NCI-H748 (cell line): ENCODE measurements at regions not wholly inside any gene's neighbourhood (a gene's known extent, or its start where the extent isn't known, plus 50 kb on each side); places are given as distances from the start of the nearest gene placed in this dataset.

ENCODE experiments used
- DNase-seq: peaks from one replicate; lab custom pipeline; 2025; ENCODE audit not compliant: unreplicated experiment; lab: John Stamatoyannopoulos, UW

DNA sequence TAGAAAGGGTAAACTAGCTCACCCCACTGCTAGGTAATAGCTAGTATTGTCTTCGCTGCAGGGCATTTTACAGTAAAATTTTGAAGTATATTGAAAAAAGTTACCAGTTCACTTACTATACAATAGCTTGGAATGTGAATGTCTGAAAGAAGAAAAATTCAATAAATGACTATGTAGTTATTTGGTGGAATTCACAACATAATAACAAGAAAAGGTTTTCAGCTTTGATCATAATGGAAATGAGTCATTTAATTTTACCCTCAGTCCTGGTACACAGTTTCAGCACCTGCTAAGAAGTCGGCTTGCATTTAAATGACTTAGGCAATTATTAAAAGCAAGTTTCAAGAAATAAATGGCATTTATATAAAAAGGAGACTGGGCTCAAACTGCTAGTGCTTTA is 90.4 kb downstream of the NUP35 start:
- no peak for DNase-seq

DNA sequence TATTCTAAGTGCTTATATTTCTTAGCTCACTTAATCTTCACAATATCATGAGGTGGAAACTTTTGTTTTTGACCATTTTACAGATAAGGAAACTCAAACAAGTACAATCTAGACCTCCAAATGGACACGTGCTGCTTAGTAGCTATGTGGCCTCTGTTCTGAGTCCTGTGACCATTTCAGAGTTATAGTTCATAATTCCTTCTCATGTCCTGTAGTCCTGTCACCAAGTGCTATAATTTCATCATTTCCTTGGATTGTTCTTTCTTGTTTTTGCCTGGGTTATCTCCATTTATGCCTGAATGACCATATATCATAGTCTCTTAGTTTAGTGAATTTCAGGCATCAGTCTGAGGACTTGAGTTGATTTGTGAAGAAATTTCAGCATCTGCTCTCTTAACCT is 91.7 kb downstream of the NUP35 start:
- DNase-seq = no peak

DNA sequence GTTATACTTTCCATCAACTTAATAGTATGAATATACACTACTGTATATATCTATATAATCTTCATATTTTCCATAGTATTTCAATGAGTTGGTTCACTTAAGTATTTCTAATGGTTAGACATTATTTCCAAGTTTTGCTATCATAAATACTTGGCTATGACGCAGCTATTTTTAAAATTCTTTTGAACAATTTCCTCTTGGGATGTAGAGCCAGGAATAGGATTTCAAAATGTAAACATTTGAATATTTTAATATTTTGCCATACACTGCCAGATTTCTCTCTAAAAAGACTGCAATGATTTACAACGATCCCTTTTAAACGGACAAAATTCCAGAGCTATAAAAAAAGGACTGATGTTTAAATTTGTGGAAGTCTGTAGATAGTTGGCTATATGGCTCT is 95.6 kb downstream of the NUP35 start:
- no peak for DNase-seq

DNA sequence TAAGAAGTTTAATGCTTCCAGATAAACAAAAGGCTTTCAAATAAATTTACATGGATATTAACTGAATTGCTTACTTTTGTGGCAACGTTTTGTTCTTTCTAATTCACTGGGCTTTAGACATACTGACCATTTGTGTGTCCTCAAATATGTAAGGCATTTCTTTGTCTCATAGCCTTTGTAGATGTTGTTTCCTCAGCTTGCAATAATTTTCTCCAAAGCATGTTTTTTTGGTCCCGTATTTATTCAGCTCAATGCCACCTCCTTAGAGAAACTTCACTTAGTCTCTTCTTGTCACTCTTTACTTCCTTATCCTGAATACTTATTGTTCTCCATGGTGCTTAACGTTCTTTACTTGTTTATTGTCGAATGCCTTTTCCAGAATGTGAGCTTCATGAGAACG is 98.5 kb downstream of the NUP35 start:
- DNase-seq = no peak

DNA sequence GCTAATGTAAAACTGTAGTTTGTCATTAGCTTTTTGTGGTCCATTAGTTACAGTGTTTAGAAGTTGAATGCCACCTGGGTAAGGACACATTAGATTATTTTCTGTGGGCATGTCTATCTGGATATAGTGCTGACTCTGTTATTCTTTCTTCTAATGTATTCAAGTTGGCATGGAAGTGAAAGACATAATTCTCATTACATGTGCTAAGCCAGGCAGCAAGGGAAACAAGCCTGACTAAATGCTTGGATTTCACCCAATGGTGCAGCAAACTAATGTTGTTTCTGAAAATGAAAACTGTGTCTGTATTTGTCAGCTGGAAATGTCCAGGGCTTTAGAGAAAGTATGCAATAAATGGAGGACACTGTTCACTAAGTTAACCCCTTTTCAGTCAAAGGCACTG is 100.7 kb downstream of the NUP35 start:
- DNase-seq = no peak

DNA sequence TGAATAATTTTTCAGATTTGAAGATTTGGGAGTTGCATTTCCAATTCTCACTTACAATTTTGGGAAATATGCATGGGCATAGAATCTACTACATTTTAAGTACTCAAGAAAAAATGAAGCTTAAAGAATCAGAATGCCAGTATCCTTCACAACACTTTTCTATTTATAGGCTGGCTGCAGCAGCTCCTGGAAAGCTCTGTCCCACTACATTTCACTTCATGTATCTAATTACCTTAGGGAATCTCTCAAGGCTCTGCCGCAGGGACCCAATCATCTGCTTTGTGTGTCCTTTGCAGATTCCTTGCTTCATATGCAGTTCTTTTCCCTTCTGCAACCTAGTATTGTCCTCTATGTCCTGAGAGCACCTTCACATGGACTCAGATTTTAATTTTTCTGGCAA is 102.9 kb downstream of the NUP35 start:
- no peak for DNase-seq

DNA sequence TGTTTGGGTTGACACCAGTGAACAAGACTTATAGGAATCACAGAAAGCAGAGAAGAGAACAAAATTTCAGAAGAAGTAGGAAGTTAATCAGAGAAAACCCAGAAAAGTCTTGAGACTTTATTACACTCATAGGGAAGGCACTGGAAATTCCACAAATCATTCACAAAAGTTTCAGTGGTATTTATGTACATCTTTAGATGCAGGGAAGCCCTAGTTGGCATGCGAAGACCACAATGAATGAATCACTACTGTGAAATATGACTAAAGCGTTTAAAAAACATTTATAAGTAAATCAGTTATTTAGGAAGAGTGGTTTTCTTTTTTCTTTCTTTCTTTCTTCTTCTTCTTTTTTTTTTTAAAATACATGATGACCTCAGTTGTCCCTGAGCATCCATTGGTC is 105.1 kb downstream of the NUP35 start:
- DNase-seq = no peak

DNA sequence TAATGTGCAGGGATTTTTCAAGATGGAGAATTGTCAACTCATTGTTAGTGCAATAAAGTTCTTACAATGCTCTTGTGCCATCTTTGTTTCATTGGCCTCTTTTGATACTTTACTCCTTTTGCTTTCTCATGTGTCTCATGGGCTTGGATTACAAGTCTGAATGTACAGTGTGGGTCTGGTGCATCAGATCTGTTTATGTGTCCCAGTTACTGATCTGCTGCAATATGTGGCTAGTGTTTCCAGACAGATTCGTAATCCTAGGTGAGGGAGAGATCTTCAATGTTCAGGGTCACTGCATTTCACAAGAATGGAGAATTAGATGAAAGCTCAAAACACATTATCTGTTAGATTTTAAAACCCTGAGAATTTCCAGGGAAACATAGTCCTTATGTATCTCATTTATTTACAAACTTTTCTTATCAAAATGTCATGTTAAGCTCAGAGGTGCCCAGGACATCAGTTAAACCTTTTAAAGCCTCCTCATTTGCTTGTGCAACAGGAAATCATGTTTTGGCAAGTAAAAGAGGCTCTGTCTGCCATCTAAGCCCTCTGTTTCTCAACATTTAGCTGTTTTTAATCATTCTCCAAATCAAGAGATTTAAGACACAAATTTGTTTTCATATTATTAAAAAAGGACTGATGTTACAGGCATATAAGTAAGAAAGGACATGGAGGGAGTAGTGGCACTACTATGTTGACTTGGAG is 108.1 kb downstream of the NUP35 start:
- no peak for DNase-seq

DNA sequence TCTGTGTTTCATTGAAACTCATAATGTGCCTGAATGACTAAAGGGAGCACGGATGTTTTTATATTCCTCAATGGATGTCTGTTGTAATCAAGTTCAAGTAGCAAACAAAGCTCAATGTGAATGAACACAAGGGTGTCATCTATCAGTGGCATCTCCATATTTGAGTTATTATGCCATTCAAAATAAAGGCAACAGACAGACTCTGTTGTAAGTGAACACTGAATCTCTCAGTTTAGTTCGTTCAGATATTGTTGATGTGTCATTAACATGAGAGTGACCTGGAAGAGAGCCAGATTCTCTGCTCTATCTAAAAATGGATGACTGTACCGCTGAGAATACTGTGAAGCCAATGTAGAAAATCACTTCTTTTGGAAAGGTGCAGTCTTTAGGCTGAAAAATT is 118.7 kb downstream of the NUP35 start:
- DNase-seq = peak; percentile 99

DNA sequence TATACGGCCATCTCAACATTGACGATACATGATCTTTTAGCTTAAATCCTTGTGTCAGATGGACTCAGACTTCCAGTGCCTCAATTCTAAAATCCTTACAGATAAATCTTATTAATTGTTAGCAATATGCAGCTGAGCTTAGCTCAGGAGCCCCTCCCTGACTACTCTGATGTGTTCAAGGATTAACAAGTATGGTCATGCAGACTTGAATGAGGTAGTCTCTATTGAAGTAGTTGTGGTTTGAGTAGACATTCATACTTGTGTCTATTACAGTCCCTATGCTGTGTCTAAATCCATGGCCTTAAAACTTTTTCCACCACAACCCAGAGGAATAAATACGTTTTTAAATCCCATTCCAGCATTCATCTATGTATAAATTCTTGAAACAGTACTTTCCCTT is 119.5 kb downstream of the NUP35 start:
- peak; percentile 46 for DNase-seq

DNA sequence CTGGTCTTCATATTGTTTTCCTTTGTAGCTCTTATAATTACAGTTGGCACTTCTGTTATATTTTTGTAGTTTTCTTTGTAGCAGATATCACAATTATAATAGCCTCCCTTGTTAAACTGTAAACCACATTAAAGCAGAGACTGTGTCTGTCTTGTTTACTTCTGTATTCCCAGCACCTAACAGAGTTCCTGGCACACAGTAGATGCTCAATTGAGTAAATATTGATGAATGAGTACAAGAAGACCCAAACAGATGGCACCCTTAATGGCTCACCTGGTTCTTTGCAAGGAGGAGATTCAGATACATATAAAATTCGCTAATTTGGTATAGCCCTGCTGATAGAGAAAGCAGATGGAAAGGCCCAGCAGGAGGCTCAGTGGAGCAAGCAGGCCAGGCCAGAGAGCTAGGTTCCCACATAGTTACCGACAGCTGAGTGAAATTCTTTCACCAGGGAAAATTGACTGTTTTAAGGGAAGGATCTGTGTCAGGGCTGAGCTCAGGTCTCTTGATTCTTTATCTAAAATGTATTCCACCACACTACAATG is 120.1 kb downstream of the NUP35 start:
- DNase-seq = peak; percentile 95

DNA sequence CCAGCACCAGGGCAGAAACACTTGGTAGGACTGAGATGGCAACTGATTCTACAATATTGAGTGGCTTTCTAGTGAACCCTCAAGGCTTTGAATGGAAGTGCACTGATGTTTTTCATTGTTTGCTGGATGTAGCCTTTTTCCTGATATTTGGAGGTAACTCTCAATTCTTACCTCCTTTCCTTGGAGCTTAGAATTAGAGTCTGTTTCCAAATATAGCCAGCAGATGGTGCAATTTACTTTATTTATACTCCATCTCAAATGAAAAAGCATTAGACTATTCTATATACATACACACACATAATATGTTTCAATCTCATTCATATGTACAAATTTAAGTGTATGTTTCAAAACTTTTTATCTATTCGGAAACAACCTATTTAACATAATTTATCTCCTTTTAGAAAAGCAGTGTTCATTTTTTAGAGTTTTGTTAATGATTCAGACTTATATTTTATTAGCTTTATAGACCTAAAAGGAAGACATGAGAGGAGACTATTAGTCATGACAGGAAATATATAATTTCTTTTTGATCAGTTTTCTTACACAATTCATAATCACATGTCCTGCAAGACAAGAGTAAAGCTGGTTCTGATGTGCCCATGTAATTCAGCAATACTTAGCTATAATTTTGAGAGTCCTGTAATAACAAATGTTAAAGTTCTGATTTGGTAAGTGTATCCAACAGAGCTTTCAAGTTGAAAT is 124.8 kb downstream of the NUP35 start:
- DNase-seq = peak; percentile 51

DNA sequence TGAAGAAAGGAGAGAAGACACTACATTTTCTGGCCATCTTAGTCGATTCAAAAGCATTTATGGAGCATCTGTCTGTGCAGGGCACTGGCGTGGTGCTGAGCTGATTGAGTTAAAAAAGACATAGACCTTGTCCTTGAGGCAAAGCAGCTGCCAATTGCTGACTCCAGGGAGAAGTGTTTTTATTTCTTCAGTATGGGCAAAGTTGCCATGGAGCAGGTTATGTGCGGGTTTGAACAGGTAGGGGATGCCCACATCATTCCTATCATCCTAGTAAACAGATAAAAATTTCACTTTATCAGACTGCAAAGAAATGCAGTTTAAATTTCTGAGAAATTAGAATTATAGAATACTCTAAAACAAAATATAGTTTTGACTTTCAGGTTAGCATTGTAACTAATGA is 125.8 kb downstream of the NUP35 start:
- DNase-seq = no peak

DNA sequence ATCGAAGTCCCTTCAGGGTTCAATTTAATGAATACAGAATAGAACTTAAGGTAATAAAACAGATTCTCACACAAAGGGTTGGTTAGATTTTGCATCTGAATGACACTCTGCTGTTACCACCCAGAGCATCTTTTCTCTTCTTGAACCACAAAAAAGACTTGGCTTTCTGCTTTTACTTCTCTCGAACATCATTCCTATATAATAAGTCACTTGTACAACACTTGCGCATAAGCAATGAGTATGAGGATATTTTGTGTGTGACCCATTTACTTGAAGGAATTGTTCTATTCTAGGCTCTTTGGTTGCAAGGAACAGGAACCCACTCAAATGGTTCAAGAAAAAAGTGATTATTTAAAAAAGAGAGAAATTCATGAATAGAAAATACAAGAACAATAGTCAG is 126.2 kb downstream of the NUP35 start:
- DNase-seq = no peak

DNA sequence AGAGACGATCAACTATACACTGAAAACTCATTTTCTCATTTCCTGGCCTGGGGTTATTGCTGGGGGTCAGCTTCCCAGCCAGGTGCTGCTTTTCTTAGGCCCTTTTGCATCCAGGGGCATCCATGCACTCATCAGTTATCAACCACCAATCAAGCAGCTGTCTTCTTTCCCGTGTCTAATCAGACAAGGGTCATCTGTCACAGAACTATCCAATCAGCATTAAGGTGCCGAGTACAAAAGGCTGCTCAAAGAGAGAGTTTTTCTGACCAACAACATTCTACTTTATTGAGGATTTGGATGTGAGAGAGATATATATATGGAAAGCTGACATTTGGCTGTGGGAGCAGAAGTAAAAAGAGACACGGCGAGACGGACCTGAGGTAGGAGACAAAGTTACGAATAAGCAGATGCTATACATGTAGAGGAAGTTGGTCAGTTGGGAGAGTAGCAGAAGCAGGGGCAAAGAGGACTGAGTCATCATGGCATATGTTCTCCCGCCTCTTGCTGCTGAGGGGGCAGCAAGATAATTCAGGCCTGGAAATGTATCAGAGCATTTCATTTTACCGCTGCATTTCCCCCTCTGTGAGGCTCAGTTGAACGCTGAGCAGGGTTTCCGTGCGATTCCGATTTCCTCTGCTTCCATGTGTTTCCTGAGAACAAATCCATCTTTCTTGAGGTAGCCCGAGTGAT is 129.3 kb downstream of the NUP35 start:
- DNase-seq = no peak

DNA sequence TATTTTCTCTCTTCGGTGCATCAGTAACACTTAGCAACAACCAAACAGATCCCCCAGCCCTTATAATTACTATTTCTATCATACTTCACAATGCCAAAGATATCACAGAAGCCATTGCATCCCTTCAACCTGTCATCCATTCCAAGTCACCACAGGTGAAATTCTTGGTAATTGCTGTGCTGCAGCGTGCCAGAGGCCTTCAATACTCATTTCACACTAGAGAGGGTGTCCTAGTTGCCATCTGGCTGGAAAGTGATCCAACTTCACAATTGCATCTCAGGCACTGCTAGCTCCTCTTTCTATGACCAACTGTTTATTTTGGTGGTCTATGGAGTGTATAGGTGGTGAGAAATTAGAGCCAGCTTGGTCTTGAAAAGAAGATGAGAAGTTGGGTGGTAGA is 131.2 kb downstream of the NUP35 start:
- no peak for DNase-seq

DNA sequence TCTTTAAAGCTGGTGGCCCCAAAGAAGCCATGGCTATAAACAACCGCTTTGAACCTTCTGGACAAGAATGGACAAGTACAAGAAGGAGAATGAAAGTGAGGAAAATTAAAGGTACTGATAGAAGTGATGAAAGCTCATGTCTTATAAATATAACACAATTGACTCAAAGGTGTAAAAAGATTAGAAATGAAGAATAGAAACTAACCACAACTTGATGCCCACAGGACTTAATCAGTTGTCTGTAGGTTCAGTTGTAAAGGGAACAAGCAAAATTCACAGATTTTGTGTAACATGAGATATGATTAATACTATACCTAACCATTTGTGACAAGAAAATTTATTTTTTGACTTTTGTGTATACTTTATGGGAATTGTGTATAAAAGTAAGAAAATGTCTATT is 135.7 kb downstream of the NUP35 start:
- no peak for DNase-seq

DNA sequence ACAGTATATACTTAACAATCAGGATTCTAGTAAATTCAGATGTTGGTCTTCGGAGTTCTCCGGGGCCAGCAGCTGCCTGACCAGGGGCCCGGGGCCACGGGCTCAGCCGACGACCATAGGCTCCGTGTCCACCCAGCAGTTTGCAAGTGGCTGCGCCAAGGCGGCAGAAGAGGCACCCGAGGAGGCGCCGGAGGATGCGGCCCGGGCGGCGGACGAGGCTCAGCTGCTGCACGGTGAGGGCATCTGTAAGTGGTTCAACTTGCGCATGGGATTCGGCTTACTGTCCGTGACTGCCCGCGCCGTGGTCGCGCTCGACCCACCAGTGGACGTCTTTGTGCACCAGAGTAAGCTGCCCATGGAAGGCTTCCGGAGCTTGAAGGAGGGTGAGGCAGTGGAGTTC is 136.3 kb downstream of the NUP35 start:
- DNase-seq = no peak

DNA sequence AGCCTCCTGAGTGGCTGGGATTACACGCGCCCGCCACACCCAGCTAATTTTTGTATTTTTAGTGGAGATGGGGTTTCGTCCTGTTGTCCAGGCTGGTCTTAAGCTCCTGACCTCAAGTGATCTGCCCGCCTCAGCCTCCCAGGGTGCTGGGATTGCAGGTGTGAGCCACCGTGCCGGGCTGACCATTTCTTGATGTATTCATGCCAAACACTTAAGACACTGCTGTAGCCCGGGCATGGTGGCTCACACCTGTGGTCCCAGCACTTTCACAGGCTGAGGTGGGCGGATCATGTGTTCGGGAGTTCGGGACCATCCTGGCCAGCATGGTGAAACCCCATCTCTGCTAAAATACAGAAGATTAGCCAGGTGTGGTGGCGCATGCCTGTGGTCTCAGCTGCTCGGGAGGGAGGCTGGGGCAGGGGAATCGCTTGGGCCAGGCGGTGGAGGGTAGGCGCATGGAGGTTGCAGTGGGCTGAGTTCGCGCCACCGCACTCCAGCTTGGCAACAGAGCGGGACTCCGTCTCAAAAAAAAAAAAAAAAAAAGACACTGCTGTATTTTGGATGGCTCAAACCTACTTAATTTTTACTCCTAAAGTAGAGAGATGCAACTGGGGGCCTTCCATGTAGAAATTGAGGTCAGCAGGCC is 140.8 kb downstream of the NUP35 start:
- no peak for DNase-seq

DNA sequence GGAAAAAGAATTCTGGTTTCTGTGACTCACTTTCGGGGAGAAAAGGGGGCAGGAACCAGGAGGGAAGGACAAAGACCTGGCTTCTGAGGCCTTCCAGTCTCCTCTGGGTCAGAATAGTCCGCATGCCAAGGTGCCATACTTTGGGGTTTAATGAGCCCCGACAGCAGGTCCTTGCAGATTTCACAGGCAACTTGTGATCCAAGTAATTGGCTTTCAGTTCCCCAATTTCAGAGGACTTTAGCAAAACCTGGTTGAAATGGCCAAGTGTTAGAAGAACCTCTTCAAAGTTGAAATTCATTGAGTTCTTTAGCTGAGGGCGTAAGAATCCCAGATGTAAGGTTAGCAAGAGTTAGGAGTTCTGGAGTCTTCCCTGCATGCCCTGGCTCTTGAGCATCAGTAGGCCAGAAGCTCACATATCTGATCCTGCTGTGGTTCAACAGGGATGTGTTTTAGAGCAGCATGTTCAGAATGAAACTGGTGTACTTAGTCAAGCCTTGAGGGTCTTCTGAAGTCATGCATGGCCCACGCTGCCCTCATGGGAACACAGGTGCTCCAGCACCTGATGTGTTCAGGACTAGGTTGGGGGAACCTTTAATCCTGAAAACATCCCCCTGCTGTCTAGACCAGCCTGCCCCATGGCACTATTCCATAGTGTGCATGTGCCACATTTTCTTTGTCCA is 143.0 kb downstream of the NUP35 start:
- DNase-seq = no peak

DNA sequence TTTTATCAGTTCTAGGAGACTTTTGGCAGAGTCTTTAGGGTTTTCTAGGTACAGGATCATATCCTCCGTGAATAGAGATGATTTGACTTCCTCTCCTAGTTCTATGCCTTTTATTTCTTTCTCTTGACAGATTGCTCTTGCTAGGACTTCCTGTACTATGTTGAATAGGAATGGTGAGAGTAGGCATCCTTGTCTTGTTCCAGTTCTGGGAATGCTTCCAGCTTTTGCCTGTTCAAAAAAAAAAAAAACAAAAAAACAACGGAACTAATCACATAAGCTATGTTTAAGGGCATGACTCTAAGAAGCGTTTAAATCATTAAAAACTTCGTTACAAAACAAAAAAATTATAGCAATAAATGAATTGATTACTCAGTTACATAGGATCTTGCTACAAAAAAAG is 145.7 kb downstream of the NUP35 start:
- DNase-seq = no peak
